PFSK-1 (cell line): ENCODE measurements at regions not wholly inside any gene's neighbourhood (a gene's known extent, or its start where the extent isn't known, plus 50 kb on each side); places are given as distances from the start of the nearest gene placed in this dataset.

ENCODE experiments used
- FOXP2 ChIP-seq: optimal IDR thresholded peaks from 2 replicates; pipeline ENCODE3; 2011; ENCODE audit warnings: borderline replicate concordance, control low read depth, inconsistent platforms; ENCODE audit not compliant: insufficient read depth; ENCODE audit errors: extremely low read length, extremely low read depth
- POLR2AphosphoS5 ChIP-seq: IDR thresholded peaks from 2 replicates; pipeline ENCODE4 v1.6.1; 2012; ENCODE audit warnings: low read depth, mild to moderate bottlenecking, control low read depth, low read length, moderate library complexity
- REST ChIP-seq, 2 experiments: IDR thresholded peaks; 2 replicates each; pipeline versions ENCODE4 v1.6.1 to v1.8.0; 2011 to 2012; ENCODE audit warnings: low read depth in 2 of 2, low read length in 2 of 2, control low read depth in 1 of 2, inconsistent platforms in 1 of 2, mild to moderate bottlenecking in 1 of 2, moderate library complexity in 1 of 2; ENCODE audit not compliant: insufficient read depth in 1 of 2
- SIN3A ChIP-seq: IDR thresholded peaks from 2 replicates; pipeline ENCODE4 v1.6.1; 2012; ENCODE audit warnings: mild to moderate bottlenecking, low read length, moderate library complexity, borderline replicate concordance; ENCODE audit not compliant: insufficient read depth

GRCh38 chr4:72994670-72995069 lies 74.8 kb downstream of the COX18 start:
- TF ChIP-seq POLR2AphosphoS5 = no peak
- TF ChIP-seq FOXP2 = no peak
- no peak for TF ChIP-seq REST (IDR thresholded peaks at IDR 0.05; ENCODE audit: insufficient read depth in 1 of 2, low read depth in 2 of 2, low read length in 2 of 2)
- TF ChIP-seq SIN3A = no peak
